Stimulated activated effector memory CD8-positive, alpha-beta T cell treated with anti-CD3 and anti-CD28 coated beads, Interleukin-12 subunit alpha, Interleukin-12 subunit beta, amount 100 ng/mL, for 72 hours (primary cell): ENCODE measurements at regions not wholly inside any gene's neighbourhood (a gene's known extent, or its start where the extent isn't known, plus 50 kb on each side); places are given as distances from the start of the nearest gene placed in this dataset.
"Not testable (repeated sequence)": the region's sequence is repeated elsewhere in the genome, so short reads cannot be mapped to it uniquely, and the experiment has no call there.

Experiments
- ATAC-seq: fragments of 150-1000 bp; cut with Tn5 transposase; 2 replicates; pipeline ENCODE4 v1.10.0; 2021
- DNase-seq, 2 donors: peaks; one replicate each; pipeline ENCODE4 v3.0.0; 2021 to 2022; ENCODE audit warnings: low spot score in 2 of 2
- H3K27ac Mint-ChIP-seq: one replicate; pipeline ENCODE4 v1.8.0; 2022; ENCODE audit warnings: mild to moderate bottlenecking, mixed read lengths
- H3K36me3 Mint-ChIP-seq: one replicate; pipeline ENCODE4 v1.8.0; 2022; ENCODE audit warnings: mild to moderate bottlenecking, mixed read lengths
- H3K4me1 Mint-ChIP-seq: one replicate; pipeline ENCODE4 v1.8.0; 2022; ENCODE audit warnings: mixed read lengths
- H3K4me3 Mint-ChIP-seq: one replicate; pipeline ENCODE4 v1.8.0; 2022; ENCODE audit warnings: mild to moderate bottlenecking, mixed read lengths
- H3K9me3 Mint-ChIP-seq: one replicate; pipeline ENCODE4 v1.8.0; 2022; ENCODE audit warnings: mixed read lengths

- DNase-seq (no peak), ATAC-seq (no peak)
- Mint-ChIP-seq H3K4me1 (no peaks in the 10 kb centered on the region), H3K27ac (no peak overlapping the region), H3K4me3 (no peak overlapping the region), H3K36me3 (no peaks in the 10 kb centered on the region), H3K9me3 (no peaks in the 10 kb centered on the region)
Observed at GRCh38 chr1:211206981-211207380, 52.2 kb upstream of the RCOR3 start.

GRCh38 chr1:211200311-211200710, 58.9 kb upstream of the RCOR3 start:
- no peaks in the 10 kb centered on the region for H3K9me3 Mint-ChIP-seq
- H3K36me3 Mint-ChIP-seq = no peaks in the 10 kb centered on the region
- DNase-seq (no peak), ATAC-seq (no peak)
- H3K4me3 Mint-ChIP-seq = no peak overlapping the region
- H3K27ac Mint-ChIP-seq = no peak overlapping the region
- H3K4me1 Mint-ChIP-seq = no peaks in the 10 kb centered on the region

- DNase-seq = no peak
- no peak for ATAC-seq
Observed at GRCh38 chr1:211198880-211199279, 60.3 kb upstream of the RCOR3 start.

GRCh38 chr1:211198111-211198510, 61.1 kb upstream of the RCOR3 start:
- ATAC-seq (no peak), DNase-seq (no peak)
- Mint-ChIP-seq H3K4me1 (no peaks in the 10 kb centered on the region), H3K27ac (no peak overlapping the region), H3K36me3 (no peaks in the 10 kb centered on the region), H3K4me3 (no peak overlapping the region), H3K9me3 (no peaks in the 10 kb centered on the region)

More at GRCh38 chr1:211198880-211199279, 60.3 kb upstream of the RCOR3 start:
- no peak overlapping the region for H3K4me3 Mint-ChIP-seq
- H3K9me3 Mint-ChIP-seq = no peaks in the 10 kb centered on the region
- H3K4me1 Mint-ChIP-seq = no peaks in the 10 kb centered on the region
- no peaks in the 10 kb centered on the region for H3K36me3 Mint-ChIP-seq
- H3K27ac Mint-ChIP-seq = no peak overlapping the region

GRCh38 chr1:211196880-211197279, 62.3 kb upstream of the RCOR3 start:
- Mint-ChIP-seq H3K4me1 (no peaks in the 10 kb centered on the region), H3K36me3 (no peaks in the 10 kb centered on the region), H3K27ac (no peak overlapping the region), H3K9me3 (no peaks in the 10 kb centered on the region), H3K4me3 (no peak overlapping the region)
- ATAC-seq = no peak
- DNase-seq = no peak

- ATAC-seq (no peak), DNase-seq (no peak)
- Mint-ChIP-seq H3K36me3 (no peaks in the 10 kb centered on the region), H3K4me1 (no peaks in the 10 kb centered on the region), H3K4me3 (no peak overlapping the region), H3K27ac (no peak overlapping the region), H3K9me3 (no peaks in the 10 kb centered on the region)
Observed at GRCh38 chr1:211194826-211195225, 60.9 kb upstream of the KCNH1 start.

- no peak overlapping the region for H3K4me3 Mint-ChIP-seq
- no peak overlapping the region for H3K27ac Mint-ChIP-seq
- no peak for DNase-seq
- H3K9me3 Mint-ChIP-seq = no peaks in the 10 kb centered on the region
- H3K36me3 Mint-ChIP-seq = no peaks in the 10 kb centered on the region
- no peaks in the 10 kb centered on the region for H3K4me1 Mint-ChIP-seq
- ATAC-seq = peak; percentile 67
Observed at GRCh38 chr1:211192227-211192626, 58.3 kb upstream of the KCNH1 start.

GRCh38 chr1:211188721-211189120, 54.8 kb upstream of the KCNH1 start:
- not testable (repeated sequence) for H3K4me3 Mint-ChIP-seq, H3K36me3 Mint-ChIP-seq, H3K9me3 Mint-ChIP-seq, H3K4me1 Mint-ChIP-seq, H3K27ac Mint-ChIP-seq, ATAC-seq, DNase-seq

GRCh38 chr1:211183747-211184313, 49.9 kb upstream of the KCNH1 start:
- Mint-ChIP-seq H3K4me3 (no peak overlapping the region), H3K36me3 (no peaks in the 10 kb centered on the region), H3K27ac (no peak overlapping the region), H3K9me3 (no peaks in the 10 kb centered on the region), H3K4me1 (no peaks in the 10 kb centered on the region)
- no peak for ATAC-seq
- DNase-seq = no peak
